ENCODE measurements at regions not wholly inside any gene's neighbourhood (a gene's known extent, or its start where the extent isn't known, plus 50 kb on each side); places are given as distances from the start of the nearest gene placed in this dataset.
"Not testable (repeated sequence)": the region's sequence is repeated elsewhere in the genome, so short reads cannot be mapped to it uniquely, and the experiment has no call there.

DNA sequence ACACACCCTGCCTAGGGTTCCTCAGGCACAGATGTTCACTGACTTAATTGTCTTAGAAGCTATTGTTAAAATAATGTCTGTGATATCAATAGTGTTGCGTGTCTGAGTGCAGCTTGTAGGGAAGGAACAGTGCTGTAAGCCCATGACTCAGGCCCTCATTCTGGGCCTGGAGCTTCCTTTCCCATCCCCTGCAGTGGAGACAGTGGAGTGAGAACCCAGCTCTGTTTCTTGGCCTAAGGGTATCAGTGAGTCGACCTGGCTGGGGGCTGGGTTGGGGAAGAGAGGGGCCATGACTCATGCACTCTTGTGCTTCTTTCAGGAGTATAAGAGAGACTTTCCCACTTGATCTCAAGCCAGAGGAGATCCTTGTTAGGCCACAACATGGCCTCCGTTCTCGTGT is 106.8 kb downstream of the HRH4 start:
- peak; percentile 97 for DNase-seq

DNA sequence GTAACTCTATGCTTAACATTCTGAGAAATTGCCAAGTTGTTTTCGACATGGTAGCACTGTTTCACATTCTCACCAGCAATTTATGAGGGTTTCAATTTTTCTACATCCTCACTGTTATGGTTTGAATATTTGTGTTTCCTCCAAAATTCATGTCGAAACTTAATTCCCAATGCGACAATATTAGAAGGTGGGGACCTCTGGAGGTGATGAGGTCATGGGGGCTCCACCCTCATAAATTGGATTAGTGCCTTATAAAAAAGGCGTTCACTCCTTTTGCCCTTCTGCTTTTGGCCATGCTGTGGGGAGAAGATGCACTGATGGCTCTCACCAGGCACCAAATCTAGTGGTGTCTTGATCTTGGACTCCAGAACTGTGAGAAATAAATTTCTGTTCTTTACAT is 110.3 kb downstream of the HRH4 start:
- DNase-seq, result no peak

DNA sequence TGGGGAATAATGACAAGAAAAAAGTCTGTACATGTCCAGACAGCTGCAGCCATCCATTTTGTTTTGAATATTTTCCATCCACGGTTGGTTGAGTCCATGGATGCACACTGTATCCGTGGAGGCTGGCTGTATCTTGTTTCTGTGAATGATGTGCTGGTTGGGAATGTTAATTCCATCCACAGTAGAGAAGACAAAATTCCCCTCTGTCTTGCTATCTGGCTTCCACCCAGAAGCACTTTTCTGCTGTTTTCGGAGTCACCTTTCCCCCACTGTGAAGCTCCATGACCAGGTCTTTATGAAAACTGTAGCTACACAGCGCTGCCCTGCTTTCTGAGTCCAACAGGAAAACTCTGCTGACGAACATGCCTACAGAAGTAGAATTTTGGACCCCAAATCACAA is 122.3 kb downstream of the HRH4 start:
- no peak for DNase-seq

DNA sequence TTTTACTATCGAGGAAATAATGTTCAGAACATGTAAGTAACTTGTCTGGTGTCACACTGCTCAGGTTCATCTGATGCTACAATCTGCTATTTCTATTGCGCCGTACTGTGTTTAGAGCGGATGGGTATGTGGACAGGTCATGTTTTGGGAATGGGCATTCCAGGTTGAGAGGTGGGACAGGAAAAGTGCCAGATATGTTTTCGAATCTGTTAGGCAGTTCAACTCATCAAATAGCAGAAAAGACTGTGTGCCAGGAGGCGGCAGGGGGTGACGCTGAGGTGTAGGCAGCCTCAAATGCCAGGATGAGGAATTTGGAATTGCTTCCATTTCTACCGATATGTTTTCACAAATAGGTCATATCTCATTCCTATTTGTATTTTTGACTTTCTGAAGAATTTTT is 123.8 kb downstream of the HRH4 start:
- DNase-seq, result no peak

- peak; percentile 3 for DNase-seq
Observed at GRCh38 chr18:24584813-24585212, 124.4 kb downstream of the HRH4 start.

DNA sequence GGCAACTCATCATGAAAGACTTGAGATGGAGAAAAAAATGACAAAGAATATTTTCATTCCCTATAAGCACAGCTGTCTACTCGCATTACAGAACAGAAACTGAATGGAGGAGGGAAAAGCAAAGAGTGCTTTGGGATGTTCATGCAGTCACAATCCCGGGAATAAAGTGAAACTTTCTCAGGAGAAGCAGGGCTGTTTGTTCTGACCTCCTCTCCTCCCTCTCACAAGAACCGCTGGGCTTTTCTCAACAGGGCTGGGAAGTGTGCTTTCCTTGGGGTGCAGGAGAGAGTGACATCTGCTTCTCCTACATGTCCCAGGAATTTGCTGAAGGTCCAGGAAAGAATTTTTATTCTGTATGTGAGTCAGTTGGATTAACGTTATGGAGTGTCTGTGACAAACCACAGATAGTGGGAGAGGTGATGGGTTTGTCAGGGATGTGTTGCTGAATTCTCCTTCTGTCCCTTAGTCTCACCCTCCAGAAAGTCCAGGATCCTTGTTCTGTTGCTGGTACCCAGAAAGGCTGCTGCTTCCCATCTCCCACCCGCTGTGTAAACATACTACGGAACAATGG is 125.6 kb downstream of the HRH4 start:
- DNase-seq, result peak; percentile 63

- no peak for DNase-seq
Observed at GRCh38 chr18:24586662-24587360, 126.4 kb downstream of the HRH4 start.

- peak; percentile 2 for DNase-seq
Observed at GRCh38 chr18:24588440-24588839, 128.0 kb downstream of the HRH4 start.

- DNase-seq, result no peak
Observed at GRCh38 chr18:24590946-24591345, 130.5 kb downstream of the HRH4 start.

- DNase-seq, result no peak
Observed at GRCh38 chr18:24593401-24593800, 133.0 kb downstream of the HRH4 start.

DNA sequence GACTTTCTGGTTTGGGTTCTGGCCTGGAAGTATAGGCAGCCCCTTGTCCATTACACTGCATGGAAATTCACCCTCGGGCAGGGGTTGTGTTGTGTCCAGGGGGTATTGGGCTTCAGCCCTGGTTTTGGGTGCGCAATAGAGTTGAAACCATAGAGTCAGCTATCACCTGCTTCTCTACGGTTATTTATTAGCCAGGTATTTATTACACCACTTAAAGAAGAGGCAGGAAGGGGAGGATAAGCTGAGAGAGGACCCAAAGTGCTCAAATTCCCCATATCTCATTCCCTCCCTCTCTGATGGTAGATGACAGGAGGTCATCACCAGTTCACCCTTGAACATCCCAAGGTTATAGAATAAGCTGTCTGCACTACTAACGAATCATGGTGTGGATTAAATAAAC is 133.4 kb downstream of the HRH4 start:
- no peak for DNase-seq

DNA sequence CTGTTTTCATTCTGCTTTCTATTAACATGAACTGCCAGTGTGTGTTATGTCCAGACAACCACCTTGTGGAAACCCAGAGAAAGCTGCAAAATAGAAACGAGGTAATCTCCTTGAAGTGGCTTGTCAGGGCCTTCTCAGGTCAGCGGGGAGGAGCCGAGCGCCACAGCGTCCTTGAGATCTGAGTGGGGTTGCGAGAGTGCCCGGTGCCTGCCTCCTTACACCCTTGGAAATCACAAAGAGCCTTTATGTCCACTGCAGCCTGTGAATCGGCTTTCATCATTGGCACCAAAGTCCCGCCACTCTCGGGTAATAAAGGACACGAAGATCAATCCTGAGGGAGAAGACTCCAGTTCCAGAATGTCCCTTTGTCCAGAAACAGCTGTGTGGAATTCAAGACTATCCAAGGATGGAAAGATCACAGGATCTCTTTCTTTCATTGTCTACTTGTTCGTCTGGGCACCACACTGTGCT is 135.2 kb downstream of the HRH4 start:
- DNase-seq, result no peak

DNA sequence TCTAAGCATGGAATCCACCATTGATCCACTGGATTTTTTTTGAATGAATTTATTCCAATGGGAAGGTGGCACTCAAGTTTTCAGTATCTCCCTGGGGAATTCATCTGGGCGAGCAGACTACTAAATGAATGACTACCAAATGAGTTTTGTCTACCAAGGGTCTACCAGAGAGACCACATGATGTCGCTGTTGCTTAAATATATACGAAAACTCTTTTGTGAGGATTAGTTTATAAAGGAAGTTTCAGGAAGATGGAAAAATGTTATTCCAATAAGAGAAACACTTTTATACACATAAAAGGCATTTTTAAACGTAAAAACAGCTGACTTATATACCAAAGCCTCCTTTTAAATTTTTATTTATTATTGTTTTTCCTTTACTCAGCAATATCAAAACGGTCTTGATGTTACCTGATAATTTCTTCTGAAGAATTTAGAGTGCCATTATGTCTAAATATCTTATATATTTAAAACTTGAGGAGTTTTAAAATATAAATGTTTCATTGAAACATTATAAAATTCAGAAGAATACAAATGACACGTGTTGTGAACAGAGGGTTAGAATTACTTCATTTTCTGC is 139.7 kb downstream of the HRH4 start:
- DNase-seq, result no peak

DNA sequence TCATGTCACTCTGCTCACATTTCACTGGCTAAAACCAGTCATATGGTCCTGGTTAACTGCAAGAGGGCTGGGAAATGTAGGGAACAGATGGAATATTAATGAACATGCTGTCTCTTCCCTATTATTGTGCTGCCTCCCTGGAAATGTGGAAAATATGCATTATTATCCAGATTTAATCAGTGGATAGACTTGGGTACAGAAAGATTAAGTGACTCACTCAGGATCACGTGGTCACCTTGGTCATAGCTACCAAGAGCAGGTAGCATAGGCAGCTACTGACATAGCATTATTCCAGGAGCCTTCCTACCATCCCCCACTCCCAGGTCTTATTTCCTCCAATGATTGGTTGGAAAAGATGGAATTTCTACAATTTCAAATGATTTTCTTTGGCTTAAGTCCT is 141.1 kb downstream of the HRH4 start:
- DNase-seq, result no peak

DNA sequence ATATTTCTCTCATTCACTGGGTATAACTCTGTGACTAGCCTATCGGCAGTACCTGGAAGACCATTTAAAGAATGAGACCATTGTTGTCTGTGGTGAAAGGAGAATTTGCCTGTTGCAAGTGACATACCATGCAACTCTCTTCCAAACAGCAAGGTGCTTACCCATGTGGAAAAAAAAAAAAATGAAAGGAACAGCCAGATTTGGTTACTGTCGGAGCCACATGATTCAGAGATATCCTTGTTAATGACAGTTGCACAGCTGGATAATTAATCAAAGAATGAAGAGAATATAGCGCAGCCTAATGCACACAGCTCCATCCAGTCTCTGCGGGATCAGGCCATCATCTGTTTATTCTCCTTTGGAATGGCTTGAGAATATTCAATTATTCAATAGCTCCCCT is 141.8 kb downstream of the HRH4 start:
- no peak for DNase-seq

- no peak for DNase-seq
Observed at GRCh38 chr18:24603151-24603550, 142.7 kb downstream of the HRH4 start.

DNA sequence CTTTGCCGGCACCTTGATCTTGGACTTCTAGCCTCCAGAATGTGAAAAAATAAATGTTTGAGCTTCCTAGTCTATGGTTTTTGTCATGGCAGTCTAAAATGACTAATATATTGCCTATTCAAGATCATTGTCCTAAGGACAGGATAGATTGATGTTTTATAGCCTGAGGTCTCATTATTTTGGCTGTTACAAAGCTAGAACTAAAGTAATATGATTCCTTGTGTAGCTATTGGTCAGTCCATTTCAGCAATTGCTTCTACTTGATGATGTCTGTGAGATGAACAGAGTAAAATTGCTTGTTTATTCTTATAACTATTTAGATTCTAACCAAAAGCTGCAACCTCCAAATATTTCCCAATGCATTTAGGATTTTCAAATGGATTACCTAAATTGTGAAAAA is 145.0 kb downstream of the HRH4 start:
- no peak for DNase-seq

GRCh38 chr18:24609254-24609653 is 148.8 kb downstream of the HRH4 start:
- DNase-seq, result no peak

- no peak for DNase-seq
Observed at GRCh38 chr18:24611075-24611474, 150.6 kb downstream of the HRH4 start.

- no peak for DNase-seq
Observed at GRCh38 chr18:24613896-24614640, 153.6 kb downstream of the HRH4 start.

GRCh38 chr18:24616653-24617052 is 156.2 kb downstream of the HRH4 start:
- DNase-seq, result no peak

DNA sequence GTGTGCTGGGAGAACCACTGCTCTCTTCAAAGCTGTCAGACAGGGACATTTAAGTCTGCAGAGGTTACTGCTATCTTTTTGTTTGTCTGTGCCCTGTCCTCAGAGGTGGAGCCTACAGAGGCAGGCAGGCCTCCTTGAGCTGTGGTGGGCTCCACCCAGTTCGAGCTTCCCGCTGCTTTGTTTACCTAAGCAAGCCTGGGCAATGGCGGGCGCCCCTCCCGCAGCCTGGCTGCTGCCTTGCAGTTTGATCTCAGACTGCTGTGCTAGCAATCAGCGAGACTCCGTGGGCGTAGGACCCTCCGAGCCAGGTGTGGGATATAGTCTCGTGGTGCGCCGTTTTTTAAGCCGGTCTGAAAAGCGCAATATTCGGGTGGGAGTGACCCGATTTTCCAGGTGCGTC is 164.0 kb downstream of the HRH4 start:
- not testable (repeated sequence) for DNase-seq

- no peak for DNase-seq
Observed at GRCh38 chr18:24627644-24628315, 167.3 kb downstream of the HRH4 start.
